ENCODE measurements at regions not wholly inside any gene's neighbourhood (a gene's known extent, or its start where the extent isn't known, plus 50 kb on each side); places are given as distances from the start of the nearest gene placed in this dataset.
A peak's percentile ranks its signal among the peaks of the same experiment; 100 is the strongest.
"Not testable (repeated sequence)": the region's sequence is repeated elsewhere in the genome, so short reads cannot be mapped to it uniquely, and the experiment has no call there.

DNA sequence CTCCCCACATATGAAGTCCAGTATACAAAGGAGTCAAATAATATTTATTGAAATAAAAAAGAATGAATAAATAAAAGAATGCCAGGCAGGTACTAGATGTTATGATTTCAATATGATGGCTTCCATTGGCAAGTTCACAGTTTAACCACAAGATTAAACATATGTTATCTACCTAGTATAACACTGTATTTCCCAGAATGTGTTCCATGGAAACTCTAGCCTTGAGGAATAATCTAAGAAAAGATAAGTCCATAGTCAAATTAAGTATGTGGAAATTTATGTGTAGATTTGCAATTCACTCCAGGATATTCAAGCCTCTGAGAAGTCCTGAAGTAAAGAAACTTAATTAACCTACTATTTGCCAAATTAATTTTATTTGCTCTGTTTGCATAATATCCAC is 71.1 kb upstream of the FMNL2 start:
- DNase-seq (ENCODE audit: low read depth) = no peak

DNA sequence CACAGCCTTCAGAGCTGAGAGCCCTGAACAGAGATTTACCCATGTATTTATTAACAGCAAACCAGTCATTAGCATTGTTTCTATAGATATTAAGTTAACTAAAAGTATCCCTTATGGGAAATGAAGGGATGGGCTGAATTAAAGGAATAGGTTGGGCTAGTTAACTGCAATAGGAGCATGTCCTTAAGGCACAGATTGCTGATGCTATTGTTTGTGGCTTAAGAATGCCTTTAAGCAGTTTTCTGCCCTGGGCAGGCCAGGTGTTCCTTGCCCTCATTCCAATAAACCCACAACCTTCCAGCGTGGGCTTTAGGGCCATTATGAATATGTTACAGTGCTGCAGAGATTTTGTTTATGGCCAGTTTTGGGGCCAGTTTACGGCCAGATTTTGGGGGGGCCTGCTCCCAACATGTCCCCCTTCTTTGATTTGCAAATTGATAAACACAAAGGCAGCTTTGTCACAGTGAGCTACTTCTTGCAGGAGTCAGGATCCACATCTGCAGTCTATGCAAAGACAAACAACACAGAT is 61.2 kb upstream of the FMNL2 start:
- not testable (repeated sequence) for DNase-seq (ENCODE audit: low read depth)

DNA sequence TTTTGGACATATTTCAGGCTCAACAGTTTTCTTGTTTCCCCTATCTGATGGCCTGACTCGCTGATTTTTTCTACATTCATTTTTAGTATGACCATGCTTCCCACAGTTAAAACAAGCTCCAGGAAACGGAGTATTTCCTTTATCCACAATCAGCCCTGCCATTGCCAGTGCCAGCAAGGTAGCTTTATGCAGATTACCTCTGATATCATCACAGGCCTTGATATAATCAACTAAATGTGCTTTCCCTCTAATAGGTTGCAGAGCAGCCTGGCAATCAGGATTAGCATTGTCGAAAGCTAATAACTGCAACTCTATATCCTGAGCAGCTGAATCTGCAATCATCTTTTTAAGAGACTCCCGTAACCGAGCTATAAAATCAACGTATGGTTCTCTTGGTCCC is 57.1 kb upstream of the FMNL2 start:
- DNase-seq (ENCODE audit: low read depth) = not testable (repeated sequence)

DNA sequence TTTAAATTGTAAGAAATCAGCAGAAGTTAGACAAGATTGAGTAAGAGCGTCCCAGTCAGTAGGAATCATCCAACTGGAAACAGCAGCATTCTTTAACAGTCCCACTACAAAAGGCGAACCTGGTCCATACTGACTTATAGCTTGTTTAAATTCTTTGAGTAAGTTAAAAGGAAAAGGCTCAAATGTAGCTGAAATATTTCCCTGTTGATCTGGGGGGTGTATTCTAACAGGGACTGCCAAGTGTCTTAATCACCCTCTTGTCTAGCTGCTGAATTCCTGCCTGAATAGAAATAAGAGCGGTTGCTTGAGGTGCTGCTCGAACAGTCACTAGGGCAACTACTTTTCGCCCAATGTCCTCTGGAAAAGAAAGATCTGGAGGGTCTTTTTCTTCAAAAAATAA is 56.4 kb upstream of the FMNL2 start:
- DNase-seq (ENCODE audit: low read depth) = no peak

- DNase-seq (ENCODE audit: low read depth) = not testable (repeated sequence)
Measured at GRCh38 chr2:152279367-152279766, 55.6 kb upstream of the FMNL2 start.

DNA sequence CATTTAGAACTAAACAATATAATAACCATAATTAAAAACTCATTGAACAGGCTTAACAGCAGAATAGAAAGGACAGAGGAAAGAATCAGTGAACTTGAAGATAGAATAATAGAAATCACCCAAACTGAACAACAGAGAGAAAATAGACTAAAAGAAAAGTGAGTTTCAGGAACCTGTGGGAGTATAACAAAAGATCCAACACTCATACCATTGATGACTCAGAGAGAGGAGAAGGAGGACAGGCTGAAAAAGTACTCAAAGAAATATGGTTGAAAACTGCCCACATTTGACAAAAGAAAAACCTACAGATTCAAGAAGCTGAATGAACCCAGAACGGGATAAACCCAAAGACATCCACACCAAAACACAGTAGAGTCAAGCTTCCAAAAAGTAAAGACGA is 54.2 kb upstream of the FMNL2 start:
- DNase-seq (ENCODE audit: low read depth) = no peak

DNA sequence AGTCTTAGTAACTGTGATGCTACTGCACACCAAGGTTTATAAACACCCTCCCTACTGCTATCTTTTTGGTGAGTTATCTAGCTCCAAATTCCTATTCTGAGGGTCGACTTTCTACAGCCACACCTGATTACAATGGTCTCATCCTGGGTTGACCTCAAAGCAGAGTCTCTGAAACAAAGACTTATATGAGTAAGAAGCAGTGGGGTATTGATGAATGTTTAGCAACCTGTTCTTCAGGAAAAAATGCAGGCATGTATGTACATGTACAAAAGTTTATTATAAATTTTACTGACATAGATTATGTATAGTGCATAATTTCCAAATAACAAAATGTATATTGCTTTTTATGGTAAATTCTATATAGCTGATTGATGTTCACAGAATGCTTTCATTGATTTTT is 51.6 kb upstream of the FMNL2 start:
- no peak for DNase-seq (ENCODE audit: low read depth)

DNA sequence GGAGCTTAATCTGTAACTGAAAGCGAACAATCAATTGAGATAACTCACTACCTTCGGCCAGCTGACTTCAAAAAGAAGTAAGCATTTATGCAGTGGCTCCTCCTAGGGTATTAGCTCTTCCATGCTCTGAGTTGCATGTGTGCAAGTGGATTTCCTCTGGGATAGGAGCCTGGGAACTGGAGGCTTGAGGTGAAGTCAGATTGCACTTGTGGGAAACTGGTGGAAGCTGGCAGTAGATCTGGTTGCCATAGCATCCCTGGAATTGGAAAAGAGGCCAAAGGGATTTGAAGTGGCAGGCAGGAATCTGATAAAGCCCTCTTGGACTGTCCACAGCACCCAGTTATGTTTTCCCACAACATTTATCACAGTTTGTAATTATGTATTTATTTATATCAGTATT is 50.6 kb upstream of the FMNL2 start:
- DNase-seq (ENCODE audit: low read depth) = peak; percentile 8

All from LHCN-M2 (cell line).